ENCODE measurements at regions not wholly inside any gene's neighbourhood (a gene's known extent, or its start where the extent isn't known, plus 50 kb on each side); places are given as distances from the start of the nearest gene placed in this dataset.

- peak in 1 of 2 experiments; percentile 35 for DNase-seq (ENCODE audit: low read depth in 1 of 2, low spot score in 1 of 2)
- Histone ChIP-seq H3K27me3 (ENCODE audit: insufficient read depth, poor library complexity, severe bottlenecking) (no peaks in the 10 kb centered on the region), H3K4me3 (replicated peaks; ENCODE audit: insufficient read depth, low read length) (no peak overlapping the region), H3K27ac (replicated peaks) (no peak overlapping the region)
- TF ChIP-seq GABPA (IDR thresholded peaks at IDR 0.05; ENCODE audit: low read depth) (no peak), SPI1 (IDR thresholded peaks at IDR 0.05; ENCODE audit: borderline replicate concordance, low read depth) (no peak), CTCF (IDR thresholded peaks at IDR 0.05; ENCODE audit: insufficient read depth, low read length) (no peak), REST (IDR thresholded peaks at IDR 0.05; ENCODE audit: insufficient replicate concordance, low read depth) (no peak), POLR2AphosphoS5 (IDR thresholded peaks at IDR 0.05; ENCODE audit: low read depth) (no peak)
Observed at GRCh38 chr2:43114210-43114609, 112.2 kb downstream of the ZFP36L2 start.

- Histone ChIP-seq H3K27ac (replicated peaks) (no peak overlapping the region), H3K27me3 (ENCODE audit: insufficient read depth, poor library complexity, severe bottlenecking) (no peaks in the 10 kb centered on the region), H3K4me3 (replicated peaks; ENCODE audit: insufficient read depth, low read length) (no peak overlapping the region)
- TF ChIP-seq GABPA (IDR thresholded peaks at IDR 0.05; ENCODE audit: low read depth) (no peak), SPI1 (IDR thresholded peaks at IDR 0.05; ENCODE audit: borderline replicate concordance, low read depth) (no peak), POLR2AphosphoS5 (IDR thresholded peaks at IDR 0.05; ENCODE audit: low read depth) (no peak), CTCF (IDR thresholded peaks at IDR 0.05; ENCODE audit: insufficient read depth, low read length) (no peak), REST (IDR thresholded peaks at IDR 0.05; ENCODE audit: insufficient replicate concordance, low read depth) (no peak)
- DNase-seq (ENCODE audit: low read depth in 1 of 2, low spot score in 1 of 2): no peak
Observed at GRCh38 chr2:43111788-43112554, 114.4 kb downstream of the ZFP36L2 start.

- Histone ChIP-seq H3K27me3 (ENCODE audit: insufficient read depth, poor library complexity, severe bottlenecking) (no peaks in the 10 kb centered on the region), H3K4me3 (replicated peaks; ENCODE audit: insufficient read depth, low read length) (no peak overlapping the region), H3K27ac (replicated peaks) (peak overlapping the region; percentile 88)
- no peak for TF ChIP-seq CTCF (IDR thresholded peaks at IDR 0.05; ENCODE audit: insufficient read depth, low read length)
- TF ChIP-seq REST (IDR thresholded peaks at IDR 0.05; ENCODE audit: insufficient replicate concordance, low read depth): no peak
- no peak for TF ChIP-seq GABPA (IDR thresholded peaks at IDR 0.05; ENCODE audit: low read depth)
- TF ChIP-seq SPI1 (IDR thresholded peaks at IDR 0.05; ENCODE audit: borderline replicate concordance, low read depth): no peak
- no peak for TF ChIP-seq POLR2AphosphoS5 (IDR thresholded peaks at IDR 0.05; ENCODE audit: low read depth)
- no peak for DNase-seq (ENCODE audit: low read depth in 1 of 2, low spot score in 1 of 2)
Observed at GRCh38 chr2:43110442-43110871, 115.9 kb downstream of the ZFP36L2 start.
